Upper lobe of right lung (tissue), 1 donor: ENCODE measurements at regions not wholly inside any gene's neighbourhood (a gene's known extent, or its start where the extent isn't known, plus 50 kb on each side); places are given as distances from the start of the nearest gene placed in this dataset.

Experiments
- ATAC-seq: fragments of 200-7000 bp; cut with Tn5 transposase; one replicate; pipeline ENCODE4 v1.9.1; 2020; ENCODE audit warnings: mild to moderate bottlenecking, moderate library complexity
- DNase-seq: peaks from one replicate; pipeline ENCODE4 v3.0.0-alpha.2; 2020
- H3K27ac ChIP-seq: fragments of 200-600 bp; one replicate; pipeline ENCODE4 v1.8.0; 2022
- H3K27me3 ChIP-seq: fragments of 200-600 bp; one replicate; pipeline ENCODE4 v1.8.0; 2022; ENCODE audit warnings: mild to moderate bottlenecking
- H3K36me3 ChIP-seq: fragments of 200-600 bp; one replicate; pipeline ENCODE4 v1.8.0; 2022
- H3K4me1 ChIP-seq: fragments of 200-600 bp; one replicate; pipeline ENCODE4 v1.8.0; 2022
- H3K4me3 ChIP-seq: fragments of 200-600 bp; one replicate; pipeline ENCODE4 v1.8.0; 2022; ENCODE audit warnings: mild to moderate bottlenecking
- H3K9me3 ChIP-seq: fragments of 200-600 bp; one replicate; pipeline ENCODE4 v1.8.0; 2022
- intact Hi-C: fragments of 100-400 bp; cut with DNase I; formaldehyde crosslinking; loops from one replicate; pipeline ENCODE4 v1.11.0; 2022
- TF ChIP-seq, protein P1 (sequence below): fragments of 200-600 bp; IDR thresholded peaks from one replicate; pipeline ENCODE4 v1.8.0; 2022; ENCODE audit warnings: antibody characterized with exemption
- donor health status: DM: no; HTN: yes; CAD: no; lungs with severe emphysema.

DNA sequence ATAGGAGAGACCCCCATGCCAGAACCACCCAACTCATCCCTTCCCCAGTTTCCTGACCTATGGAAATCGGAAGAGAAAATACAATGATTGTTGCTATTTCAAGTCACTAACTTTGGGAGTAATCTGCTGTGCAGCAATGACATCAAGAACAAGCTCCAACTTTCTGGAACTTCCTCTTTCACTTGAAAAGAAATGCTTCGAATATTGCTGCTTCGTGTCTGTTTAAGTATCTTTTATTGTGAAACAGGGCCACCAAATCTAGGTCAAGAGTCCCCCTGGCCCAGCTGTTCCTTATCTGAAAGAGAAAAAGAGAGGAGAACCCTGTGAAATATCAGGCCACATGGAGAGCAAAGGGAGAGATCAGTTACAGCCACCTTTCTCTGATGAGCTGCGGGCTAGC lies 59.4 kb upstream of the DNAH5 start:
- TF ChIP-seq, protein P1, sequence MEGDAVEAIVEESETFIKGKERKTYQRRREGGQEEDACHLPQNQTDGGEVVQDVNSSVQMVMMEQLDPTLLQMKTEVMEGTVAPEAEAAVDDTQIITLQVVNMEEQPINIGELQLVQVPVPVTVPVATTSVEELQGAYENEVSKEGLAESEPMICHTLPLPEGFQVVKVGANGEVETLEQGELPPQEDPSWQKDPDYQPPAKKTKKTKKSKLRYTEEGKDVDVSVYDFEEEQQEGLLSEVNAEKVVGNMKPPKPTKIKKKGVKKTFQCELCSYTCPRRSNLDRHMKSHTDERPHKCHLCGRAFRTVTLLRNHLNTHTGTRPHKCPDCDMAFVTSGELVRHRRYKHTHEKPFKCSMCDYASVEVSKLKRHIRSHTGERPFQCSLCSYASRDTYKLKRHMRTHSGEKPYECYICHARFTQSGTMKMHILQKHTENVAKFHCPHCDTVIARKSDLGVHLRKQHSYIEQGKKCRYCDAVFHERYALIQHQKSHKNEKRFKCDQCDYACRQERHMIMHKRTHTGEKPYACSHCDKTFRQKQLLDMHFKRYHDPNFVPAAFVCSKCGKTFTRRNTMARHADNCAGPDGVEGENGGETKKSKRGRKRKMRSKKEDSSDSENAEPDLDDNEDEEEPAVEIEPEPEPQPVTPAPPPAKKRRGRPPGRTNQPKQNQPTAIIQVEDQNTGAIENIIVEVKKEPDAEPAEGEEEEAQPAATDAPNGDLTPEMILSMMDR = no peak
- H3K4me3 ChIP-seq = no peak overlapping the region
- no peaks in the 10 kb centered on the region for H3K36me3 ChIP-seq
- ATAC-seq (peak; percentile 45), DNase-seq (no peak)
- no peak overlapping the region for H3K27ac ChIP-seq
- intact Hi-C loops = no loop called here
- no peaks in the 10 kb centered on the region for H3K9me3 ChIP-seq
- no peaks in the 10 kb centered on the region for H3K27me3 ChIP-seq
- H3K4me1 ChIP-seq = peaks cover 6% of the 10 kb centered on the region

DNA sequence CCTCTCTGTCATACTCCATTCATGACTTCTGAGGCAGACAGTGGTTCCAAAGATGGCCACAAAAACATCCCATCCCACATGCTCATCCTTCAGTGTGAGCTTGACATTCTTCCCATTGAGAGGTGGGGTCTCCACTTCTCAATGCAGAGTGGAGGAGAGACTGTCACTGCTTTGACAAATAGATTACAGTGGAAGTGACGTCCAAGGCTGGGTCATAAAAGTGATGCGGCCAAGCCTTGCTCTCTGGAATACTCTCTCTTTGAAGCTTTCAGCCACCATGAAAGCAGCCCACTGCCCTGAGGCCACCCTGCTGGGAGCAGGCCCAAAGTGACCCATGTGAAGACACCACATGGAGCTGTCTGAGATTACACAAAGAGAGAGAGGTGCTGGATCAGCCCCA lies 59.0 kb upstream of the DNAH5 start:
- ATAC-seq = peak; percentile 10
- H3K27ac ChIP-seq = no peak overlapping the region

DNA sequence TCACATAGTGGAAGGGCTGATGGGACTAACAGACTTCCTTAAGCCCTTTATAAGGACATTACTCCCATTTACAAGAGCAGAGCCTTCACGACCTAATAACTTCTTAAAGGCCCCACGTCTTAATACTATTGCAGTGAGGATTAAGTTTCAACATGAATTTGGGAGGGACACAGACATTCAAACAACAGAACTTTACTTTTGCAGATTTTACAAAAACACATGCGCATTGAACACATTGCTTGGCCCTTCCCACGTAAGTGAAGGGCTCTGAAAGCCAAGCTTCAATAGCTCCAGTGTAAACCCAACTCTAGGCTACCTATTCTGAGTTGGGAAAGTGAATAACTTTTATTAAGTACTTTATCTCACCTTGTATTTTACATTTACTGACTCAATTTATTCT lies 53.8 kb upstream of the DNAH5 start:
- intact Hi-C loops = loop anchor here (10.0 kb wide), 1 partner anchor 267 kb away; no protein-coding TSS in a partner anchor
- DNase-seq (no peak), ATAC-seq (no peak)
- Histone ChIP-seq H3K27me3 (no peaks in the 10 kb centered on the region), H3K27ac (no peak overlapping the region), H3K36me3 (no peaks in the 10 kb centered on the region), H3K4me1 (no peaks in the 10 kb centered on the region), H3K9me3 (no peaks in the 10 kb centered on the region), H3K4me3 (no peak overlapping the region)
- TF ChIP-seq, protein P1 = no peak

More for the DNA sequence above, 59.0 kb upstream of the DNAH5 start:
- intact Hi-C loops = no loop called here
- Histone ChIP-seq H3K27me3 (no peaks in the 10 kb centered on the region), H3K36me3 (no peaks in the 10 kb centered on the region), H3K4me1 (peaks cover 6% of the 10 kb centered on the region), H3K9me3 (no peaks in the 10 kb centered on the region), H3K4me3 (no peak overlapping the region)
- DNase-seq = no peak
- TF ChIP-seq, protein P1 = no peak

DNA sequence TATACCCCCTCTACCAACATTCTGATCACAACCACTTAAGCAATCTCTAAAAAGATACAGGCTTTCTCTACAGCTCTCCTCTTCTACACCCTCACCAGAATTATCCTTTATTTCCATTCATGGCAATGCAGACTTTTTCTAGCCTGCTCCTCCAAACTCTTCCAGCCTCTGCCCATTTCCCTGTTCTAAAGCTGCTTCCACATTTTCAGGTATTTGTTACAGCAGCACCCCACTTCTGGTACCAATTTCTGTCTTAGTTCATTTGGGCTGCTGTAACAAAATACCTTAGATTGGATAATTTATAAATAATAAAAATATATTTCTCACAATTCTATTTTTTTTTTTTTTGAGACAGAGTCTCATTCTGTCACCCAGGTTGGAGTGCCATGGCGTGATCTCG lies 53.0 kb upstream of the DNAH5 start:
- no peak overlapping the region for H3K27ac ChIP-seq
- H3K4me3 ChIP-seq = no peak overlapping the region
- intact Hi-C loops = loop anchor here (10.0 kb wide), 1 partner anchor 267 kb away; no protein-coding TSS in a partner anchor
- H3K4me1 ChIP-seq = no peaks in the 10 kb centered on the region
- H3K36me3 ChIP-seq = no peaks in the 10 kb centered on the region
- no peak for DNase-seq
- ATAC-seq = no peak
- H3K27me3 ChIP-seq = no peaks in the 10 kb centered on the region
- no peaks in the 10 kb centered on the region for H3K9me3 ChIP-seq
- TF ChIP-seq, protein P1 = no peak

DNA sequence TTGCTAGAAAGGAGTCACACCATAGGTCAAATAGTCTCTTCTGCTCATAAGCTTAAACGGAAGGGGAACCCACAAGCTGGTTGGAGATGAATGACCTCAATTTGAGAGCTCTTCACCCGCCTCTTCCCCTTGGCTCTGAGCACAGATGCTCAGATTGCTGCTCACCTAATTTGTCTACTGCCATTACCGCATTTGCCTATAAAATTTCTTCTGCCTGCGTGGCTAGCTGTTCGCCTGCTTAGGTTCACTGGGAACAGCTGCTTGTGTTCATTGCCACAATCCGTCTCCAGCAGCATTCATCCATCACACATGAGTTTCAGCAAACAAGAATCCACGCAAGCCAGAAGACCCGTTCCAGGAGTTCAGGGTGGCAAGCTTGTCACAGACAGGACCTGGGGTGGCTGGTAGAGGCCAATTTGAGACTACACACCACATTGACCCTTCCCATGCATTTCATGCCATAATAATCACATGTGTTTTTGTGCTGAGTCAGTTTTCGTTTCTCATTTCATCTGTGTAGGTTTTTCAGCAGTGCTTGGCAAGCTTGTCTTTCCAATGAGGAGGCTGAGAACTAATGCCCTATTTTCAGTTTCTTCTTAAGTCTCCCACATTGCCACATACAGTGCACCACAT lies 50.2 kb upstream of the DNAH5 start:
- intact Hi-C loops = loop anchor here (10.0 kb wide), 1 partner anchor 270 kb away; no protein-coding TSS in a partner anchor
- Histone ChIP-seq H3K27ac (no peak overlapping the region), H3K27me3 (no peaks in the 10 kb centered on the region), H3K4me1 (no peaks in the 10 kb centered on the region), H3K9me3 (no peaks in the 10 kb centered on the region), H3K4me3 (no peak overlapping the region), H3K36me3 (no peaks in the 10 kb centered on the region)
- no peak for DNase-seq
- no peak for ATAC-seq
- TF ChIP-seq, protein P1 = no peak
